ENCODE measurements at regions not wholly inside any gene's neighbourhood (a gene's known extent, or its start where the extent isn't known, plus 50 kb on each side); places are given as distances from the start of the nearest gene placed in this dataset.
"Not testable (repeated sequence)": the region's sequence is repeated elsewhere in the genome, so short reads cannot be mapped to it uniquely, and the experiment has no call there.

DNA sequence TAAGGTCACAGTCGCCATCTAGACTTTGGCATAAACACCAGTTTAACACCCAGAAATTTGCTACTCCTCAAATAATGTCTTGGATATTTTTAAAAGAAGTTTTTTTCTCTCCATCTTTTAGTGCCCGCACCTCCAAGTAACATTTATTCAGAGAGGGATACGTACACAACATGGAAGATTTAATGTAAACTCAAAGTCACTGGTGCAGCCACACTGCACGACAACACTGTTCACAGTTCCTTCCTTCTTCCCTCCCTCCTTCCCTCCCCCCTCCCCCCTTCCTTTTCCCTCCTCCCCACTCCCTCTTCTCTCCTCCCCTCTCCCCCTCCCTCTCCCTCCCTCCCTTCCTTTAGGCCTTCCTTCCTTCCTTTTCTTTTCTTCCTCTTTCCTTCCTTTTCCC is 56.5 kb downstream of the NPPC start:
- no peak for DNase-seq
- no peak overlapping the region for H3K4me3 ChIP-seq
- no peaks in the 10 kb centered on the region; the same call in 1 of the 2 replicates for H3K9me3 ChIP-seq
- H3K36me3 ChIP-seq = no peaks in the 10 kb centered on the region
- H3K27me3 ChIP-seq = peaks cover 26% of the 10 kb centered on the region

GRCh38 chr2:231869016-231869415 is 57.2 kb downstream of the NPPC start:
- not testable (repeated sequence) for DNase-seq, H3K36me3 ChIP-seq, H3K4me3 ChIP-seq, H3K9me3 ChIP-seq
- H3K27me3 ChIP-seq = peaks cover 28% of the 10 kb centered on the region

GRCh38 chr2:231866450-231866849 is 59.7 kb downstream of the NPPC start:
- Histone ChIP-seq H3K4me3 (no peak overlapping the region), H3K36me3 (no peaks in the 10 kb centered on the region), H3K9me3 (no peaks in the 10 kb centered on the region; the same call in 1 of the 2 replicates), H3K27me3 (peaks cover 28% of the 10 kb centered on the region)
- no peak for DNase-seq

DNA sequence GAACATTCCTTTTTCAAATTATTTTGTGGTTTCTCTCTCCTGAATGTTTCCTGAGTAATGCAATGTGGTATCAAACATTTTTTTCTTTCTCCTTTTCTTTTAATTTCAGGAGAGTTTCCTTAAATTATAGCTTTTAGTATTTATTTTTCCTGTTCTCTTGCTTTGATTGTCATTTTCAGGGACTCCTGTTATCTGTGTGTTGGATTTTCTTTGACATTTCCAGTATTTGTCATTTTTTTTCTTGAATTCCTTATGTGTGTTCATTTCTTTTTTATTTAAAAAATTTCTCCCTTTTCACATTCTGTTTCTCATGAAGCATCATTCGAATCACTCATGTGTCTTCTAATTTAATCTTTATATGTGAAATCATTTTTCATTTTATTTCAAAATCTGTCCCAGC is 61.0 kb downstream of the NPPC start:
- Histone ChIP-seq H3K4me3 (no peak overlapping the region), H3K27me3 (peaks cover 28% of the 10 kb centered on the region), H3K9me3 (no peaks in the 10 kb centered on the region; the same call in 1 of the 2 replicates), H3K36me3 (no peaks in the 10 kb centered on the region)
- DNase-seq = no peak

- Histone ChIP-seq H3K4me3 (no peak overlapping the region), H3K36me3 (no peaks in the 10 kb centered on the region), H3K9me3 (no peaks in the 10 kb centered on the region; the same call in 1 of the 2 replicates), H3K27me3 (peaks cover 8% of the 10 kb centered on the region; the same call in 1 of the 2 replicates)
- DNase-seq = no peak
Observed at GRCh38 chr2:231862071-231862470, 64.1 kb downstream of the NPPC start.

- Histone ChIP-seq H3K27me3 (peaks cover 6% of the 10 kb centered on the region; the same call in 1 of the 2 replicates), H3K9me3 (no peaks in the 10 kb centered on the region; the same call in 1 of the 2 replicates), H3K36me3 (no peaks in the 10 kb centered on the region), H3K4me3 (no peak overlapping the region)
- peak; percentile 9 for DNase-seq
Observed at GRCh38 chr2:231861288-231861931, 64.8 kb downstream of the NPPC start.

Measured in MG63 (cell line).